Glutamatergic neuron (in vitro differentiated cells): ENCODE measurements at regions not wholly inside any gene's neighbourhood (a gene's known extent, or its start where the extent isn't known, plus 50 kb on each side); places are given as distances from the start of the nearest gene placed in this dataset.

Experiments
- DNase-seq: peaks from one replicate; pipeline ENCODE4 v3.0.0; 2022
- H3K27ac Mint-ChIP-seq: one replicate; pipeline ENCODE4 v1.8.0; 2020; ENCODE audit warnings: mild to moderate bottlenecking, mixed read lengths, inconsistent platforms; ENCODE audit not compliant: unreplicated experiment
- H3K27me3 Mint-ChIP-seq: one replicate; pipeline ENCODE4 v1.8.0; 2020; ENCODE audit warnings: mild to moderate bottlenecking, moderate library complexity, mixed read lengths, inconsistent platforms; ENCODE audit not compliant: unreplicated experiment
- H3K36me3 Mint-ChIP-seq: one replicate; pipeline ENCODE4 v1.8.0; 2020; ENCODE audit warnings: mild to moderate bottlenecking, mixed read lengths, inconsistent platforms; ENCODE audit not compliant: unreplicated experiment
- H3K4me1 Mint-ChIP-seq: one replicate; pipeline ENCODE4 v1.8.0; 2020; ENCODE audit warnings: mild to moderate bottlenecking, low read depth, mixed read lengths, inconsistent platforms; ENCODE audit not compliant: unreplicated experiment
- H3K4me3 Mint-ChIP-seq: one replicate; pipeline ENCODE4 v1.8.0; 2020; ENCODE audit warnings: mild to moderate bottlenecking, mixed read lengths, inconsistent platforms; ENCODE audit not compliant: unreplicated experiment
- H3K9me3 Mint-ChIP-seq: one replicate; pipeline ENCODE4 v1.8.0; 2020; ENCODE audit warnings: mild to moderate bottlenecking, moderate library complexity, mixed read lengths, inconsistent platforms; ENCODE audit not compliant: unreplicated experiment
- TF ChIP-seq, protein P1 (sequence below): fragments of 200-600 bp; sonication (generic); IDR thresholded peaks from one replicate; pipeline ENCODE4 v1.5.0; 2021; ENCODE audit not compliant: partially characterized antibody, unreplicated experiment

GRCh38 chr3:177673112-177673914 lies 476.0 kb upstream of the TBL1XR1 start:
- TF ChIP-seq, protein P1, sequence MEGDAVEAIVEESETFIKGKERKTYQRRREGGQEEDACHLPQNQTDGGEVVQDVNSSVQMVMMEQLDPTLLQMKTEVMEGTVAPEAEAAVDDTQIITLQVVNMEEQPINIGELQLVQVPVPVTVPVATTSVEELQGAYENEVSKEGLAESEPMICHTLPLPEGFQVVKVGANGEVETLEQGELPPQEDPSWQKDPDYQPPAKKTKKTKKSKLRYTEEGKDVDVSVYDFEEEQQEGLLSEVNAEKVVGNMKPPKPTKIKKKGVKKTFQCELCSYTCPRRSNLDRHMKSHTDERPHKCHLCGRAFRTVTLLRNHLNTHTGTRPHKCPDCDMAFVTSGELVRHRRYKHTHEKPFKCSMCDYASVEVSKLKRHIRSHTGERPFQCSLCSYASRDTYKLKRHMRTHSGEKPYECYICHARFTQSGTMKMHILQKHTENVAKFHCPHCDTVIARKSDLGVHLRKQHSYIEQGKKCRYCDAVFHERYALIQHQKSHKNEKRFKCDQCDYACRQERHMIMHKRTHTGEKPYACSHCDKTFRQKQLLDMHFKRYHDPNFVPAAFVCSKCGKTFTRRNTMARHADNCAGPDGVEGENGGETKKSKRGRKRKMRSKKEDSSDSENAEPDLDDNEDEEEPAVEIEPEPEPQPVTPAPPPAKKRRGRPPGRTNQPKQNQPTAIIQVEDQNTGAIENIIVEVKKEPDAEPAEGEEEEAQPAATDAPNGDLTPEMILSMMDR, result no peak
- Mint-ChIP-seq H3K4me1 (peaks cover 4% of the 10 kb centered on the region), H3K27ac (no peak overlapping the region), H3K9me3 (no peaks in the 10 kb centered on the region), H3K4me3 (no peak overlapping the region), H3K36me3 (no peaks in the 10 kb centered on the region), H3K27me3 (peaks cover 2% of the 10 kb centered on the region)
- no peak for DNase-seq

GRCh38 chr3:177674186-177674585 lies 476.9 kb upstream of the TBL1XR1 start:
- TF ChIP-seq, protein P1, result no peak
- no peaks in the 10 kb centered on the region for H3K36me3 Mint-ChIP-seq
- no peak overlapping the region for H3K27ac Mint-ChIP-seq
- no peak overlapping the region for H3K4me3 Mint-ChIP-seq
- H3K27me3 Mint-ChIP-seq, result no peaks in the 10 kb centered on the region
- H3K4me1 Mint-ChIP-seq, result peaks cover 4% of the 10 kb centered on the region
- no peaks in the 10 kb centered on the region for H3K9me3 Mint-ChIP-seq
- DNase-seq, result no peak

- DNase-seq, result no peak
- Mint-ChIP-seq H3K4me3 (no peak overlapping the region), H3K27me3 (no peaks in the 10 kb centered on the region), H3K27ac (no peak overlapping the region), H3K4me1 (peaks cover 4% of the 10 kb centered on the region), H3K9me3 (no peaks in the 10 kb centered on the region), H3K36me3 (no peaks in the 10 kb centered on the region)
- TF ChIP-seq, protein P1, result no peak
Measured at GRCh38 chr3:177676148-177676547, 478.9 kb upstream of the TBL1XR1 start.

GRCh38 chr3:177676947-177677587 lies 479.8 kb upstream of the TBL1XR1 start:
- Mint-ChIP-seq H3K36me3 (no peaks in the 10 kb centered on the region), H3K27me3 (no peaks in the 10 kb centered on the region), H3K9me3 (no peaks in the 10 kb centered on the region), H3K4me3 (no peak overlapping the region), H3K27ac (no peak overlapping the region), H3K4me1 (peaks cover 8% of the 10 kb centered on the region)
- TF ChIP-seq, protein P1, result no peak
- DNase-seq, result no peak
